Endodermal cell (in vitro differentiated cells): ENCODE measurements at regions not wholly inside any gene's neighbourhood (a gene's known extent, or its start where the extent isn't known, plus 50 kb on each side); places are given as distances from the start of the nearest gene placed in this dataset.

ENCODE experiments used
- DNase-seq: peaks from one replicate; pipeline ENCODE4 v3.0.0-alpha.2; 2017
- H3K27ac ChIP-seq: 2 replicates; pipeline ENCODE4 v1.5.1; 2013; ENCODE audit warnings: mild to moderate bottlenecking, low read depth, low read length, moderate library complexity
- H3K27me3 ChIP-seq: 2 replicates; pipeline ENCODE4 v1.6.1; 2013; ENCODE audit warnings: mild to moderate bottlenecking, low read length, moderate library complexity; ENCODE audit not compliant: insufficient read depth, control insufficient read depth, poor library complexity, severe bottlenecking
- H3K36me3 ChIP-seq: 2 replicates; pipeline ENCODE4 v1.7.0; 2013; ENCODE audit warnings: mild to moderate bottlenecking, low read length, moderate library complexity; ENCODE audit not compliant: control insufficient read depth, insufficient read depth
- H3K4me1 ChIP-seq: one replicate; pipeline ENCODE4 v1.7.0; 2013; ENCODE audit warnings: low read length; ENCODE audit not compliant: control insufficient read depth, insufficient read depth
- H3K4me3 ChIP-seq: 2 replicates; pipeline ENCODE4 v1.5.1; 2013; ENCODE audit warnings: mild to moderate bottlenecking, low read length, moderate library complexity
- H3K9ac ChIP-seq: 2 replicates; pipeline ENCODE4 v1.6.1; 2013; ENCODE audit warnings: mild to moderate bottlenecking, low read length, moderate library complexity; ENCODE audit not compliant: poor library complexity, severe bottlenecking; ENCODE audit errors: extremely low read depth
- H3K9me3 ChIP-seq: 2 replicates; pipeline ENCODE4 v1.6.1; 2013; ENCODE audit warnings: mild to moderate bottlenecking, low read length, moderate library complexity; ENCODE audit not compliant: control insufficient read depth
- H3K27ac Mint-ChIP-seq: 2 replicates; pipeline ENCODE4 v1.8.0; 2020; ENCODE audit warnings: mixed read lengths
- H3K27me3 Mint-ChIP-seq: 2 replicates; pipeline ENCODE4 v1.8.0; 2021; ENCODE audit warnings: mild to moderate bottlenecking, mixed read lengths; ENCODE audit not compliant: insufficient read depth
- H3K36me3 Mint-ChIP-seq: 2 replicates; pipeline ENCODE4 v1.8.0; 2020; ENCODE audit warnings: low read depth, mixed read lengths
- H3K4me1 Mint-ChIP-seq: 2 replicates; pipeline ENCODE4 v1.8.0; 2020; ENCODE audit warnings: mixed read lengths
- H3K4me3 Mint-ChIP-seq: 2 replicates; pipeline ENCODE4 v1.8.0; 2020; ENCODE audit warnings: mild to moderate bottlenecking, moderate library complexity, mixed read lengths
- H3K9me3 Mint-ChIP-seq: 2 replicates; pipeline ENCODE4 v1.8.0; 2020; ENCODE audit warnings: mild to moderate bottlenecking, mixed read lengths
- WGBS, 2 experiments: methylation state at CpG; one replicate each; pipeline versions ENCODE4 v1.1.5 to v1.1.7; 2013; ENCODE audit warnings: missing lambda C conversion rate in 2 of 2, mixed read lengths in 1 of 2; ENCODE audit not compliant: insufficient coverage in 1 of 2, insufficient read length in 1 of 2; 5-methylcytosine and 5-hydroxymethylcytosine counted together
- TF ChIP-seq, protein P1 (sequence below): fragments of 200-600 bp; sonication (generic); conservative IDR thresholded peaks from 2 replicates; pipeline ENCODE4 v1.5.0; 2021; ENCODE audit warnings: antibody characterized with exemption, mild to moderate bottlenecking

DNA sequence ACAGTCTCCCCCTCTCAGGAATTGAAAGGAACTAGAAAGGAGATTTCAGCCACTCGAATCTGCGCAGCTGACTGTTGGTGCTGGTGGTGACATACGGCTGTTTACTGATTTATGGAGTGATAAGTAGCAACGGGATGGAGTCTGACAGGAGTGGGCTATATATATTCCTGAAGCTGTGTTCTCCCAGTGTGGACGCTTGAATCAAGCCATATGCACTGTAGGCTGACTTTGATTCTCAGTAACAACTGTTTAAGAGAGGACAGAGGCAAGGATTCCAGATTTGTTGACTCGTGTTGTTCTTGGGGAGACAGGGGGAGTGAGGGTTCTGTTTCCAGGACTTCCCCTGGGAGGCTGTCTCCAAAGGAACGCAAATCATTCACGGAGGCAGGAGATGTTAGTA is 260.1 kb upstream of the AUTS2 start:
- Mint-ChIP-seq H3K27me3 (peaks cover 3% of the 10 kb centered on the region), H3K27ac (no peak overlapping the region), H3K9me3 (no peaks in the 10 kb centered on the region), H3K4me1 (peaks cover 10% of the 10 kb centered on the region), H3K36me3 (no peaks in the 10 kb centered on the region), H3K4me3 (no peak overlapping the region)
- Histone ChIP-seq H3K36me3 (no peaks in the 10 kb centered on the region), H3K27me3 (no peaks in the 10 kb centered on the region), H3K9ac (no peak overlapping the region), H3K4me1 (no peaks in the 10 kb centered on the region), H3K9me3 (no peaks in the 10 kb centered on the region), H3K27ac (no peak overlapping the region), H3K4me3 (no peak overlapping the region)
- WGBS, 2 experiments = 93 to 95% methylated on average over 5 to 8 of the region's 8 CpGs
- DNase-seq = no peak
- TF ChIP-seq, protein P1, sequence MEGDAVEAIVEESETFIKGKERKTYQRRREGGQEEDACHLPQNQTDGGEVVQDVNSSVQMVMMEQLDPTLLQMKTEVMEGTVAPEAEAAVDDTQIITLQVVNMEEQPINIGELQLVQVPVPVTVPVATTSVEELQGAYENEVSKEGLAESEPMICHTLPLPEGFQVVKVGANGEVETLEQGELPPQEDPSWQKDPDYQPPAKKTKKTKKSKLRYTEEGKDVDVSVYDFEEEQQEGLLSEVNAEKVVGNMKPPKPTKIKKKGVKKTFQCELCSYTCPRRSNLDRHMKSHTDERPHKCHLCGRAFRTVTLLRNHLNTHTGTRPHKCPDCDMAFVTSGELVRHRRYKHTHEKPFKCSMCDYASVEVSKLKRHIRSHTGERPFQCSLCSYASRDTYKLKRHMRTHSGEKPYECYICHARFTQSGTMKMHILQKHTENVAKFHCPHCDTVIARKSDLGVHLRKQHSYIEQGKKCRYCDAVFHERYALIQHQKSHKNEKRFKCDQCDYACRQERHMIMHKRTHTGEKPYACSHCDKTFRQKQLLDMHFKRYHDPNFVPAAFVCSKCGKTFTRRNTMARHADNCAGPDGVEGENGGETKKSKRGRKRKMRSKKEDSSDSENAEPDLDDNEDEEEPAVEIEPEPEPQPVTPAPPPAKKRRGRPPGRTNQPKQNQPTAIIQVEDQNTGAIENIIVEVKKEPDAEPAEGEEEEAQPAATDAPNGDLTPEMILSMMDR = no peak

DNA sequence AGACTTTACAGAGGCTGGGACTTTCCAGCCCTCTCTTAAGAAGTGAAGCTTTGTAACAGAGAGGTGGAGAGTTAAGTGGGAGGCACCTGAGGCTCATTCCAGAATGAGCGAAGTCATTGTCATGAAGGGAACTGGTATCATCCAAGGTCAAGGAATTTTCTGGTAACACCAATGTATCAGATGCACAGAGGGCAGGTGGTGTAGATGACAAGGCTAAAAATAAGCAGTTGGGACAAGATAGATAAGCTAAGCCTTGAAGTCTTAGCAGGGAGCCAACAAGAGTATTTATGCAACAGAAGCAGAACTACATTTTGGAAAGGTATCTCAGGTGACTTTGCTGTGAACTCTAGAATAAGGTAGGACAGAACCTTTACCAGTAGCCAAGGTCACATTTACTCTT is 257.0 kb upstream of the AUTS2 start:
- WGBS, 2 experiments = 100% methylated on average over 1 of the region's 1 CpG
- Mint-ChIP-seq H3K36me3 (no peaks in the 10 kb centered on the region), H3K4me3 (no peak overlapping the region)

DNA sequence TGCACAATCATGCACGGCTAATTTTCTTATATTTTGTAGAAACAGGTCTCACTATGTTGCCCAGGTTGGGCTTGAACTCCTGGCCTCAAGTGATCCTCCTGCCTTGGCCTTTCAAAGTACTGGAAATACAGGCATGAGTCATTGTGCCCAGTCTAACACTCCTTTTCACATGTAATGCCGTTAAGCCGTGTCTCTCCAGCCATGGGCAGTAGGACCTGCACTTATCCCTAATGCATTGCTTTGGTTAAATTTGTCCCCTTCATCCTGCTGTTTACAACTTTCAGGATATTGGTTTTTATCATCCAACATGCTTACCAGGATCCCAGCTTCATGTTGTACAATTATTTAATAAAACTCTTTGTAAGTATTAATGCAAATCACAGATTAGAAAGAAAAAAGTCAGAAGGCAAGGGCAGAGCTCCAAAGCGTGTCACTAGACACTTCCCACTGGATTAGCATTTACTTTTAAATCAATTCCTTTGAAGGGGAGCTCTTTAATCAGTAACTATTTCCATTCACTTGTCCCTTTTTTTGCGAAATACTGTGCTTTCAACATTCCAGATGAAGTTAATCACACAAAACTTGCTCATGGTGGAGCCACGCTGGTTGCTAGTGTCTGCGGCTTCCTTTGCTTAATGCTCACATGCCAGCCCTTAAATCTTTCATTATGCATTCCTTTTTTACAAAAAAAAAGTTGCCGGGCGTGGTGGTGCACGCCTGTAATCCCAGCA is 256.0 kb upstream of the AUTS2 start:
- Mint-ChIP-seq H3K36me3 (no peaks in the 10 kb centered on the region), H3K4me1 (peaks cover 6% of the 10 kb centered on the region), H3K27me3 (peaks cover 3% of the 10 kb centered on the region), H3K9me3 (no peaks in the 10 kb centered on the region), H3K4me3 (no peak overlapping the region), H3K27ac (no peak overlapping the region)
- Histone ChIP-seq H3K27ac (no peak overlapping the region), H3K36me3 (no peaks in the 10 kb centered on the region), H3K9ac (no peak overlapping the region), H3K27me3 (no peaks in the 10 kb centered on the region), H3K4me1 (no peaks in the 10 kb centered on the region), H3K9me3 (peaks cover 6% of the 10 kb centered on the region), H3K4me3 (no peak overlapping the region)
- TF ChIP-seq, protein P1 = no peak
- 93 to 98% methylated on average over 9 to 10 of the region's 10 CpGs for WGBS, 2 experiments
- no peak for DNase-seq

More for the DNA sequence above, 257.0 kb upstream of the AUTS2 start:
- no peaks in the 10 kb centered on the region for H3K9me3 Mint-ChIP-seq
- H3K9me3 ChIP-seq = peaks cover 6% of the 10 kb centered on the region
- H3K9ac ChIP-seq = no peak overlapping the region
- no peak overlapping the region for H3K27ac ChIP-seq
- TF ChIP-seq, protein P1 = no peak
- peaks cover 10% of the 10 kb centered on the region for H3K4me1 Mint-ChIP-seq
- H3K27me3 Mint-ChIP-seq = peaks cover 3% of the 10 kb centered on the region
- no peaks in the 10 kb centered on the region for H3K36me3 ChIP-seq
- H3K27me3 ChIP-seq = no peaks in the 10 kb centered on the region
- DNase-seq = no peak
- no peaks in the 10 kb centered on the region for H3K4me1 ChIP-seq
- H3K4me3 ChIP-seq = no peak overlapping the region
- H3K27ac Mint-ChIP-seq = no peak overlapping the region
